Keratinocyte (primary cell): ENCODE measurements at regions not wholly inside any gene's neighbourhood (a gene's known extent, or its start where the extent isn't known, plus 50 kb on each side); places are given as distances from the start of the nearest gene placed in this dataset.

Experiments
- DNase-seq: peaks from one replicate; pipeline ENCODE4 v3.0.0-alpha.2; 2011; ENCODE audit warnings: low read depth, missing footprints, low spot score
- FAIRE-seq: peaks from 2 replicates; lab custom pipeline; 2011; peaks lifted over from hg19 to GRCh38; lab: Jason Lieb, UNC
- H2AFZ ChIP-seq: 2 replicates; pipeline ENCODE4 v1.6.0; 2012; ENCODE audit warnings: low read length, control low read depth, inconsistent platforms; ENCODE audit not compliant: control insufficient read depth
- H3K27ac ChIP-seq: 2 replicates; pipeline ENCODE4 v1.5.1; 2011; ENCODE audit warnings: low read length; ENCODE audit not compliant: control insufficient read depth, insufficient read depth
- H3K27me3 ChIP-seq: 3 replicates; pipeline ENCODE4 v1.6.0; 2011; ENCODE audit warnings: low read length; ENCODE audit not compliant: control insufficient read depth, insufficient read depth; ENCODE audit errors: extremely low read depth
- H3K36me3 ChIP-seq, 2 experiments: 2 replicates in 1 of 2; 3 replicates in 1 of 2; pipeline ENCODE4 v1.5.1; 2011; ENCODE audit warnings: low read length in 2 of 2, mild to moderate bottlenecking in 1 of 2; ENCODE audit not compliant: control insufficient read depth in 2 of 2, insufficient read depth in 2 of 2; ENCODE audit errors: extremely low read depth in 1 of 2
- H3K4me1 ChIP-seq: 3 replicates; pipeline ENCODE4 v1.5.1; 2011; ENCODE audit warnings: low read length; ENCODE audit not compliant: control insufficient read depth, insufficient read depth; ENCODE audit errors: extremely low read depth
- H3K4me2 ChIP-seq: 3 replicates; pipeline ENCODE4 v1.6.0; 2011; ENCODE audit warnings: low read depth, low read length; ENCODE audit not compliant: control insufficient read depth, insufficient read depth; ENCODE audit errors: extremely low read depth
- H3K4me3 ChIP-seq, 3 experiments: fragments of 200-600 bp in 1 of 3; sonication (generic) in 1 of 3; 2 replicates in 2 of 3; 3 replicates in 1 of 3; pipeline ENCODE4 v1.5.1; 2011 to 2016; ENCODE audit warnings: low read length in 3 of 3, mild to moderate bottlenecking in 3 of 3, control low read depth in 2 of 3, inconsistent platforms in 1 of 3, low read depth in 1 of 3, mixed read lengths in 1 of 3, mixed run types in 1 of 3, moderate library complexity in 1 of 3; ENCODE audit not compliant: control insufficient read depth in 2 of 3, insufficient read depth in 2 of 3; ENCODE audit errors: extremely low read depth in 1 of 3
- H3K79me2 ChIP-seq: 2 replicates; pipeline ENCODE4 v1.6.0; 2012; ENCODE audit warnings: low read length; ENCODE audit not compliant: control insufficient read depth, insufficient read depth
- H3K9ac ChIP-seq: 3 replicates; pipeline ENCODE4 v1.6.0; 2011; ENCODE audit warnings: low read length; ENCODE audit not compliant: control insufficient read depth, insufficient read depth; ENCODE audit errors: extremely low read depth
- H3K9me1 ChIP-seq: 3 replicates; pipeline ENCODE4 v1.6.0; 2011; ENCODE audit warnings: low read length; ENCODE audit not compliant: control insufficient read depth, insufficient read depth; ENCODE audit errors: extremely low read depth
- H3K9me3 ChIP-seq: 2 replicates; pipeline ENCODE4 v1.5.1; 2012; ENCODE audit warnings: low read depth, low read length; ENCODE audit not compliant: control insufficient read depth
- H4K20me1 ChIP-seq: 3 replicates; pipeline ENCODE4 v1.6.0; 2011; ENCODE audit warnings: low read length; ENCODE audit not compliant: control insufficient read depth, insufficient read depth; ENCODE audit errors: extremely low read depth
- CTCF ChIP-seq, 3 experiments: IDR thresholded peaks in 1 of 3; conservative IDR thresholded peaks in 1 of 3; optimal IDR thresholded peaks in 1 of 3; 2 replicates in 2 of 3; 3 replicates in 1 of 3; pipeline versions ENCODE3 to v1.5.1; 2011; ENCODE audit warnings: low read length in 3 of 3, mild to moderate bottlenecking in 3 of 3, moderate library complexity in 2 of 3, control low read depth in 1 of 3, inconsistent platforms in 1 of 3; ENCODE audit not compliant: insufficient read depth in 2 of 3; ENCODE audit errors: extremely low read depth in 1 of 3
- EZH2 ChIP-seq: IDR thresholded peaks from one replicate; pipeline ENCODE4 v1.6.1; 2012; ENCODE audit warnings: inconsistent platforms, mild to moderate bottlenecking, low read length, moderate library complexity
- dilution Hi-C: fragments of 300-500 bp; cut with MboI; formaldehyde crosslinking; loops from one replicate; pipeline ENCODE4 v1.7.0; 2020; ENCODE audit warnings: low sequenced_read_pairs; ENCODE audit not compliant: extremely low pct_ligation_motif_present

DNA sequence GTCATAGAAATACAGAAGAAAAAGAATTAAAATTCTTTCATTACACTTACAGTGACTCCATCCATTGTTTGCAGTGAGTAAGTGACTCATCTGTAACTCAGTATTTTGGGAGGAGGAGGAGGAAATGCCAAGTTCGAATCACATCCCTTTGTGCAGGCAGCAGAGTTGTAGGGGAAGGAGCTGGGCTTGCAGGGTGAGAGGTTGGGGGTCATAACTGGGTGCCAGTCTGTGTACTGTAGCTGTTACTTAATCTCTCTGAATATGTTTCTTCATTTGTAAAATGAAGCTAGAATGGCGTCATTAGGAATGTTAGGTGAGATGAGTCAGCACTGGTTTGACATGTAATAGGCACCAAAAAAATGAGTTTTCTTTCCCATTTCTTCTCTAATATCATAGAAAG is 235.7 kb upstream of the ADAMTSL1 start:
- peak overlapping the region; percentile 58 for H3K4me2 ChIP-seq
- DNase-seq (peak; percentile 25), FAIRE-seq (peak; percentile 89)
- peaks cover 2% of the 10 kb centered on the region for H3K9me1 ChIP-seq
- H3K79me2 ChIP-seq: no peaks in the 10 kb centered on the region
- H3K4me3 ChIP-seq: peak overlapping the region in 2 of 3 experiments; percentile 18 to 39
- dilution Hi-C loops: no loop called here
- no peaks in the 10 kb centered on the region for H3K36me3 ChIP-seq
- peak overlapping the region; percentile 80 for H3K27ac ChIP-seq
- peak overlapping the region; percentile 28 for H3K9ac ChIP-seq
- H4K20me1 ChIP-seq: no peaks in the 10 kb centered on the region
- peaks cover 30% of the 10 kb centered on the region for H3K4me1 ChIP-seq
- H3K27me3 ChIP-seq: no peaks in the 10 kb centered on the region
- TF ChIP-seq EZH2 (no peak), CTCF (optimal IDR thresholded peaks at IDR 0.05 in 1 of 3, IDR thresholded peaks at IDR 0.05 in 1 of 3, conservative IDR thresholded peaks at IDR 0.05 in 1 of 3; ENCODE audit: extremely low read depth in 1 of 3, insufficient read depth in 2 of 3, low read length in 3 of 3) (no peak)
- no peaks in the 10 kb centered on the region for H3K9me3 ChIP-seq
- H2AFZ ChIP-seq: no peak overlapping the region

- DNase-seq (no peak), FAIRE-seq (no peak)
- peak overlapping the region; percentile 58 for H3K4me2 ChIP-seq
- no peaks in the 10 kb centered on the region for H3K36me3 ChIP-seq
- no peak overlapping the region for H3K4me3 ChIP-seq
- peaks cover 2% of the 10 kb centered on the region for H3K9me1 ChIP-seq
- no peaks in the 10 kb centered on the region for H3K79me2 ChIP-seq
- no peak overlapping the region for H2AFZ ChIP-seq
- H3K4me1 ChIP-seq: peaks cover 24% of the 10 kb centered on the region
- H3K27me3 ChIP-seq: no peaks in the 10 kb centered on the region
- no peaks in the 10 kb centered on the region for H3K9me3 ChIP-seq
- no peaks in the 10 kb centered on the region for H4K20me1 ChIP-seq
- dilution Hi-C loops: no loop called here
- TF ChIP-seq CTCF (optimal IDR thresholded peaks at IDR 0.05 in 1 of 3, IDR thresholded peaks at IDR 0.05 in 1 of 3, conservative IDR thresholded peaks at IDR 0.05 in 1 of 3; ENCODE audit: extremely low read depth in 1 of 3, insufficient read depth in 2 of 3, low read length in 3 of 3) (no peak), EZH2 (no peak)
- H3K27ac ChIP-seq: peak overlapping the region; percentile 80
- H3K9ac ChIP-seq: peak overlapping the region; percentile 28
Observed at GRCh38 chr9:18238752-18239447, 235.1 kb upstream of the ADAMTSL1 start.
